ENCODE measurements at regions not wholly inside any gene's neighbourhood (a gene's known extent, or its start where the extent isn't known, plus 50 kb on each side); places are given as distances from the start of the nearest gene placed in this dataset.

DNA sequence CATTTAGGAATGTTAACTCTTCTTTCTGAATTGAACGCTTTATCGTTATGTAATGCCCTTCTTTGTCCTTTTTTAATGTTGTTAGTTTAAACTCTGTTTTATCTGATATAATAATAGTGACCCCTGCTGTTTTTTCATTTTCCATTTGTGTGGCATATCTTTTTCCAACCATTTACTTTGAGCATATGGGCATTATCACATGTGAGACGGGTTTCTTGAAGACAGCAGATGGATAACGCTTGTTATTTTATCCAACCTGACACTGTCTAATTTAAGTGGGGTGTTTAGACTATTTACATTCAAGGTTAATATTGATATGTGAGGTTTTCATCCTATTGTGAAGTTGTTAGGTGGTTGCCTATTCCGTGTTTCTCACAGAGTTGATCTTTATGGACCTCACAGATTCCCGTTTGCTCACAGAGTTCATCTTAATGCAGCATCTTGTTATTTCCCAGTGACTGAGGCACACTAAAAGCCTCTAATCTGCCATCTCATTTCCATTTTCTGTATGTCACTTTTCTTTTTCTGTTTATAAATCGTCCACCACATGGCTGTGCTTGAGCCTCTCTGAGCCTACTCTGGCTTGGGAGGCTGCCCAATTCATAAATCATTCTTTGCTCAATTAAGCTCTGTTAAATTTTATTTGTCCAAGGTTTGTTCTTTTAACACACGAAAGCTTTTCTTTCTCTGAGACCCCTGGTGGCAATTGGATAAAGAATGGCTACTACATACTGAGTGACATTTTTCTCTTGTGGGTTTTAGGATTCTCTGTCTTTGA, 286.2 kb downstream of the HTR7 start (continued):
- no peak for TF ChIP-seq KDM5A (IDR thresholded peaks at IDR 0.05)
- no peak for TF ChIP-seq KDM1A (IDR thresholded peaks at IDR 0.05; ENCODE audit: low read depth)
- no peak for TF ChIP-seq NPAS2 (CRISPR knock-in tag; IDR thresholded peaks at IDR 0.05; ENCODE audit: borderline replicate concordance)
- TF ChIP-seq CBX8 (IDR thresholded peaks at IDR 0.05), result no peak

DNA sequence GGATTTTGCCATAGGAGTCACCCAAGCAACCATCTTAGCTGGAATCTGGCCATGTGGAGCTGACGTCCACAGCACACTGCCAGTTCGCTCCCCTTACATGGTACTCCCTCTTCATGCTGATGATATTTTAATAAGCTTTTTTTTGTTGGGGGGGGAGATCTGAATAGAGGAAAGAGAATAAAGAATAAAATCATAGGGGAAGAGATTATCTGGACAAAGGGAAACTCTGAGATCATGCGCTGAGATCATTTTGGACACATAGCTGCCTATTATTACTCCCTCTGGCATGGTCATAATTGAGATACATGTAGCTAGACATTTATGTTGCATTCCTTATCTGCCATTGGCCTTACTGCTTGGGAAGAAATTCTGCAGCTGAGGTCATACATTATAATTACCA, 282.7 kb downstream of the HTR7 start:
- FAIRE-seq (no peak), ATAC-seq (no peak), DNase-seq (ENCODE audit: low read depth in 1 of 2, low spot score in 1 of 2) (no peak)
- TF ChIP-seq PHF8 (IDR thresholded peaks at IDR 0.05; ENCODE audit: borderline replicate concordance, low read depth) (no peak), FOSL2 (IDR thresholded peaks at IDR 0.05) (no peak), FOSL2 (CRISPR knock-in tag; IDR thresholded peaks at IDR 0.05) (no peak), CHD4 (IDR thresholded peaks at IDR 0.05; ENCODE audit: borderline replicate concordance) (no peak), FOXS1 (CRISPR knock-in tag; IDR thresholded peaks at IDR 0.05) (no peak), HOXB13 (CRISPR knock-in tag; IDR thresholded peaks at IDR 0.05; ENCODE audit: low read depth) (no peak), ESRRA (IDR thresholded peaks at IDR 0.05; ENCODE audit: borderline replicate concordance, low read length) (no peak), TFCP2L1 (CRISPR knock-in tag; IDR thresholded peaks at IDR 0.05) (no peak), BCL3 (IDR thresholded peaks at IDR 0.05) (no peak), EHMT2 (IDR thresholded peaks at IDR 0.05; ENCODE audit: low read depth) (no peak), RFX5 (IDR thresholded peaks at IDR 0.05) (no peak), POLR2A (IDR thresholded peaks at IDR 0.05; ENCODE audit: low read length) (no peak), EP300 (IDR thresholded peaks at IDR 0.05) (no peak), RAD21 (conservative IDR thresholded peaks at IDR 0.05 in 1 of 2, IDR thresholded peaks at IDR 0.05 in 1 of 2) (no peak), HOXB5 (CRISPR knock-in tag; IDR thresholded peaks at IDR 0.05) (no peak), NPAS2 (CRISPR knock-in tag; IDR thresholded peaks at IDR 0.05; ENCODE audit: borderline replicate concordance) (no peak), GATA3 (IDR thresholded peaks at IDR 0.05; ENCODE audit: borderline replicate concordance) (no peak), SMC3 (IDR thresholded peaks at IDR 0.05) (no peak)
- TF ChIP-seq, protein P1, sequence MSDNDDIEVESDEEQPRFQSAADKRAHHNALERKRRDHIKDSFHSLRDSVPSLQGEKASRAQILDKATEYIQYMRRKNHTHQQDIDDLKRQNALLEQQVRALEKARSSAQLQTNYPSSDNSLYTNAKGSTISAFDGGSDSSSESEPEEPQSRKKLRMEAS (IDR thresholded peaks at IDR 0.05), result no peak
- ChIA-PET POLR2A (no interaction called here), CTCF (no interaction called here)
- H3K9me3 ChIP-seq, result no peaks in the 10 kb centered on the region
- H3K4me3 ChIP-seq, result no peak overlapping the region
- no peaks in the 10 kb centered on the region for H3K4me1 ChIP-seq
- H3K27ac ChIP-seq, result no peak overlapping the region
- no peak overlapping the region for H3K4me2 ChIP-seq
- 31% methylated on average over 3 of the region's 3 CpGs for WGBS (ENCODE audit: missing lambda C conversion rate)

DNA sequence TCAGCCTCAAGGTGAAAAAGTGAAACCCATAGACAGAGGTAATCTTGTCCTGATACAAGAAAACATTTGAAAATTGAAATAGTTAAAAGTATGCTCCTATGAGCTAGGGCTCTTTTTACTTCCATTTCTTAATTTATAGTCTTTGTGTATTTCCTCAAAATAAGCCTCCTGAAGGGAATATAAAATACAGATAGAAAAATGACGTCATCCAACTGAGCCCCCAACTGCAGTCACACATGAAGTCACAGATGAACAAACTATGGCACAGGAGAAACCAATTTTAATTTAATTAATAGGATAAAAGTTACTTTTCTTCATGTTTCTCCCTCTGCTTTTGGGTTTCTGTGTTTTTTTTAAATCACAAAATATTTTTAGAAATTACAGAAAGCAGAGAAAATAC, 280.3 kb downstream of the HTR7 start:
- TF ChIP-seq POLR2AphosphoS2 (conservative IDR thresholded peaks at IDR 0.05; ENCODE audit: low read length) (no peak), EHMT2 (IDR thresholded peaks at IDR 0.05; ENCODE audit: low read depth) (no peak), RARB (CRISPR knock-in tag; IDR thresholded peaks at IDR 0.05) (no peak), KDM5A (IDR thresholded peaks at IDR 0.05) (no peak), FOSB (CRISPR knock-in tag; IDR thresholded peaks at IDR 0.05) (no peak), FOSL2 (IDR thresholded peaks at IDR 0.05) (no peak), FOSL2 (CRISPR knock-in tag; IDR thresholded peaks at IDR 0.05) (no peak), CEBPB (IDR thresholded peaks at IDR 0.05) (no peak), MAFK (IDR thresholded peaks at IDR 0.05; ENCODE audit: partially characterized antibody) (no peak), MYC (IDR thresholded peaks at IDR 0.05; ENCODE audit: borderline replicate concordance, low read length) (no peak), RNF2 (IDR thresholded peaks at IDR 0.05; ENCODE audit: borderline replicate concordance, low read depth) (no peak), RFX5 (IDR thresholded peaks at IDR 0.05) (no peak), KDM1A (IDR thresholded peaks at IDR 0.05; ENCODE audit: low read depth) (no peak), ZNF302 (CRISPR knock-in tag; IDR thresholded peaks at IDR 0.05) (no peak), CHD4 (IDR thresholded peaks at IDR 0.05; ENCODE audit: borderline replicate concordance) (no peak)
- Histone ChIP-seq H3K4me2 (no peak overlapping the region), H3K9me3 (no peaks in the 10 kb centered on the region), H3K4me3 (no peak overlapping the region), H3K4me1 (no peaks in the 10 kb centered on the region), H3K27ac (no peak overlapping the region)
- ATAC-seq, result no peak
- DNase-seq (ENCODE audit: low read depth in 1 of 2, low spot score in 1 of 2), result no peak
- POLR2A ChIA-PET, result no interaction called here
- FAIRE-seq, result no peak
- CTCF ChIA-PET, result no interaction called here
- WGBS (ENCODE audit: missing lambda C conversion rate), result 6% methylated on average over 1 of the region's 1 CpG
